ENCODE measurements at regions not wholly inside any gene's neighbourhood (a gene's known extent, or its start where the extent isn't known, plus 50 kb on each side); places are given as distances from the start of the nearest gene placed in this dataset.

DNA sequence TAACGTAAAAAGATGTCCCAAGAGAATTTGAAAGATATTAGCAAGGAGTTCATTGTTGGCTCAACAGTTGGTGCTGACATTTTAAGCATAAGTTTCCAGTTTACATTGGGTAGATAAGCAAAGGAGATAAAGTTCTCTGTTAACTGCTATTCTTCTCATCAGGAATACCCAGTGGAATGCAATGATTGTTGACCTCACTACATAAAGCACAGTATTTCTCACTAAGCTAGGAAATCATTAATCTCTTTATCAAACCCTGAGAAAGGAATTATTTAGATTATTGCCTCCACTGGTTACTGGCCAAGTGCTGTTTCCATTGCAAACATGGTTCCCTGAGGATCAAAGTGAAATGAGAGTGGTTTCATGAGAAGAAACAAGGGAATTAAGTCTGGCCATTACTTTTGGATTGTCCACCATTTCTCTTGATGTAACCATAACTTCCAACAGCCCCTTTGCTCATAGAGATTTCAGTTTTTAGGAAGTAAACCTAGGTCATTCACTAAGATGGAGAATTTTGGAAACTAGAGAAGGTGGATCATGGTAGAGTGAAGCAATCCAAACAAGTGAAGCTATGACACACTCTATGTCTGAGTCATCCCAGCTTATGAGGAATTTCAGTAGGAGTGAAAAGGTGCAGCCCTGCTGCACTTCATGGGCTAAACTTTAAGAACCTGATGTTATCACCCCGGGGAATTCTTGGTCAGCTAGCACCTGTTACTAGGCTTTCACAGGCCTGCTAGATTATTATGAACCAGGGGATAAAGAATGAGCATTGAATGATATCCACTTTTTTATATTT, 163.4 kb downstream of the AREG start:
- dilution Hi-C loops (cut with MboI; ENCODE audit: extremely low pct_ligation_motif_present, low sequenced_read_pairs), result no loop called here
- peak; percentile 71 for FAIRE-seq
- no peaks in the 10 kb centered on the region for H3K27me3 ChIP-seq (ENCODE audit: control insufficient read depth, extremely low read depth, insufficient read depth, low read length)
- H3K27ac ChIP-seq (ENCODE audit: control insufficient read depth, insufficient read depth, low read length), result no peak overlapping the region
- no peaks in the 10 kb centered on the region for H3K9me1 ChIP-seq (ENCODE audit: control insufficient read depth, extremely low read depth, insufficient read depth, low read length)
- no peak overlapping the region for H3K4me3 ChIP-seq (ENCODE audit: control insufficient read depth in 2 of 3, extremely low read depth in 1 of 3, insufficient read depth in 2 of 3, low read depth in 1 of 3, low read length in 3 of 3)
- no peaks in the 10 kb centered on the region for H3K79me2 ChIP-seq (ENCODE audit: control insufficient read depth, insufficient read depth, low read length)
- H3K9me3 ChIP-seq (ENCODE audit: control insufficient read depth, low read depth, low read length), result no peaks in the 10 kb centered on the region
- H3K36me3 ChIP-seq (ENCODE audit: control insufficient read depth in 2 of 2, extremely low read depth in 1 of 2, insufficient read depth in 2 of 2, low read length in 2 of 2), result no peaks in the 10 kb centered on the region
- TF ChIP-seq EZH2 (IDR thresholded peaks at IDR 0.05; ENCODE audit: low read length), result no peak
- TF ChIP-seq, protein P1, sequence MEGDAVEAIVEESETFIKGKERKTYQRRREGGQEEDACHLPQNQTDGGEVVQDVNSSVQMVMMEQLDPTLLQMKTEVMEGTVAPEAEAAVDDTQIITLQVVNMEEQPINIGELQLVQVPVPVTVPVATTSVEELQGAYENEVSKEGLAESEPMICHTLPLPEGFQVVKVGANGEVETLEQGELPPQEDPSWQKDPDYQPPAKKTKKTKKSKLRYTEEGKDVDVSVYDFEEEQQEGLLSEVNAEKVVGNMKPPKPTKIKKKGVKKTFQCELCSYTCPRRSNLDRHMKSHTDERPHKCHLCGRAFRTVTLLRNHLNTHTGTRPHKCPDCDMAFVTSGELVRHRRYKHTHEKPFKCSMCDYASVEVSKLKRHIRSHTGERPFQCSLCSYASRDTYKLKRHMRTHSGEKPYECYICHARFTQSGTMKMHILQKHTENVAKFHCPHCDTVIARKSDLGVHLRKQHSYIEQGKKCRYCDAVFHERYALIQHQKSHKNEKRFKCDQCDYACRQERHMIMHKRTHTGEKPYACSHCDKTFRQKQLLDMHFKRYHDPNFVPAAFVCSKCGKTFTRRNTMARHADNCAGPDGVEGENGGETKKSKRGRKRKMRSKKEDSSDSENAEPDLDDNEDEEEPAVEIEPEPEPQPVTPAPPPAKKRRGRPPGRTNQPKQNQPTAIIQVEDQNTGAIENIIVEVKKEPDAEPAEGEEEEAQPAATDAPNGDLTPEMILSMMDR (optimal IDR thresholded peaks at IDR 0.05 in 1 of 3, IDR thresholded peaks at IDR 0.05 in 1 of 3, conservative IDR thresholded peaks at IDR 0.05 in 1 of 3; ENCODE audit: extremely low read depth in 1 of 3, insufficient read depth in 2 of 3, low read length in 3 of 3), result no peak
- peaks cover 4% of the 10 kb centered on the region for H3K4me1 ChIP-seq (ENCODE audit: control insufficient read depth, extremely low read depth, insufficient read depth, low read length)
- no peak for DNase-seq (ENCODE audit: low read depth, low spot score)
- no peak overlapping the region for H3K9ac ChIP-seq (ENCODE audit: control insufficient read depth, extremely low read depth, insufficient read depth, low read length)
- no peak overlapping the region for H3K4me2 ChIP-seq (ENCODE audit: control insufficient read depth, extremely low read depth, insufficient read depth, low read depth, low read length)
- no peaks in the 10 kb centered on the region for H4K20me1 ChIP-seq (ENCODE audit: control insufficient read depth, extremely low read depth, insufficient read depth, low read length)
- H2AFZ ChIP-seq (ENCODE audit: control insufficient read depth, low read length), result no peak overlapping the region

DNA sequence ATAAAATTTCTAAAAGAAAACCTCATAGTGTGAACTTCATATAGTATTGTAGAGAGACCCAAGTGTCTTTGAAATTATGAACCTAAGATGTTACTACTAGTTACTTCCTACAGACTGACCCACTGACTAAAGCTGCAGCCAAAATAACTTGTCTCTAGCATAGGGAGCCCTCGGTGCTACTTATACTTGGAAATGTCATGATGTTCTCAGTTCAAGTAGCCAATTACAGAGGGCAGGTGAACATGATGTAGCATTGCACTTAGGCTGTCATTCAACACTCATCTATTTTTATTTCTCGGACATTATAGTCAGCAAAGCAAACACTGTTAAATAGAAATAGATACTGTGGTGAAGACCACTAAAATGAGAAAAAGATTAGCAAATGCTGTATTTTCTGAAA, 165.6 kb downstream of the AREG start:
- Histone ChIP-seq H3K9ac (ENCODE audit: control insufficient read depth, extremely low read depth, insufficient read depth, low read length) (no peak overlapping the region), H3K4me2 (ENCODE audit: control insufficient read depth, extremely low read depth, insufficient read depth, low read depth, low read length) (no peak overlapping the region), H3K4me3 (ENCODE audit: control insufficient read depth in 2 of 3, extremely low read depth in 1 of 3, insufficient read depth in 2 of 3, low read depth in 1 of 3, low read length in 3 of 3) (no peak overlapping the region), H4K20me1 (ENCODE audit: control insufficient read depth, extremely low read depth, insufficient read depth, low read length) (no peaks in the 10 kb centered on the region), H3K36me3 (ENCODE audit: control insufficient read depth in 2 of 2, extremely low read depth in 1 of 2, insufficient read depth in 2 of 2, low read length in 2 of 2) (no peaks in the 10 kb centered on the region), H2AFZ (ENCODE audit: control insufficient read depth, low read length) (no peak overlapping the region), H3K4me1 (ENCODE audit: control insufficient read depth, extremely low read depth, insufficient read depth, low read length) (peaks cover 4% of the 10 kb centered on the region), H3K9me3 (ENCODE audit: control insufficient read depth, low read depth, low read length) (no peaks in the 10 kb centered on the region), H3K27me3 (ENCODE audit: control insufficient read depth, extremely low read depth, insufficient read depth, low read length) (no peaks in the 10 kb centered on the region), H3K79me2 (ENCODE audit: control insufficient read depth, insufficient read depth, low read length) (no peaks in the 10 kb centered on the region), H3K27ac (ENCODE audit: control insufficient read depth, insufficient read depth, low read length) (no peak overlapping the region), H3K9me1 (ENCODE audit: control insufficient read depth, extremely low read depth, insufficient read depth, low read length) (no peaks in the 10 kb centered on the region)
- DNase-seq (ENCODE audit: low read depth, low spot score), result no peak
- FAIRE-seq, result no peak
- dilution Hi-C loops (cut with MboI; ENCODE audit: extremely low pct_ligation_motif_present, low sequenced_read_pairs), result no loop called here
- TF ChIP-seq EZH2 (IDR thresholded peaks at IDR 0.05; ENCODE audit: low read length), result no peak
- TF ChIP-seq, protein P1 (optimal IDR thresholded peaks at IDR 0.05 in 1 of 3, IDR thresholded peaks at IDR 0.05 in 1 of 3, conservative IDR thresholded peaks at IDR 0.05 in 1 of 3; ENCODE audit: extremely low read depth in 1 of 3, insufficient read depth in 2 of 3, low read length in 3 of 3), result no peak
